Inflammatory macrophage (primary cell): ENCODE measurements at regions not wholly inside any gene's neighbourhood (a gene's known extent, or its start where the extent isn't known, plus 50 kb on each side); places are given as distances from the start of the nearest gene placed in this dataset.

ENCODE experiments used
- DNase-seq, 2 donors: peaks; one replicate each; pipeline ENCODE4 v3.0.0-alpha.2; 2020 to 2022

- DNase-seq = no peak
Measured at GRCh38 chr2:18870307-18870706, 280.9 kb upstream of the NT5C1B start.

- DNase-seq = no peak
Measured at GRCh38 chr2:18861951-18862350, 272.6 kb upstream of the NT5C1B start.

- DNase-seq = no peak
Measured at GRCh38 chr2:18860179-18860578, 270.8 kb upstream of the NT5C1B start.

GRCh38 chr2:18856765-18857164 is 267.4 kb upstream of the NT5C1B start:
- no peak for DNase-seq

- no peak for DNase-seq
Measured at GRCh38 chr2:18855027-18855426, 265.7 kb upstream of the NT5C1B start.

- DNase-seq = no peak
Measured at GRCh38 chr2:18849841-18850578, 260.6 kb upstream of the NT5C1B start.

- no peak for DNase-seq
Measured at GRCh38 chr2:18848646-18849045, 259.3 kb upstream of the NT5C1B start.

GRCh38 chr2:18845854-18846445 is 256.6 kb upstream of the NT5C1B start:
- no peak for DNase-seq

GRCh38 chr2:18842836-18843235 is 253.5 kb upstream of the NT5C1B start:
- DNase-seq = no peak

GRCh38 chr2:18841248-18842150 is 252.1 kb upstream of the NT5C1B start:
- DNase-seq = no peak

- no peak for DNase-seq
Measured at GRCh38 chr2:18837240-18837639, 247.9 kb upstream of the NT5C1B start.

- no peak for DNase-seq
Measured at GRCh38 chr2:18836436-18836835, 247.1 kb upstream of the NT5C1B start.

GRCh38 chr2:18835787-18836186 is 246.4 kb upstream of the NT5C1B start:
- DNase-seq = no peak

- DNase-seq = no peak
Measured at GRCh38 chr2:18834341-18834740, 245.0 kb upstream of the NT5C1B start.

GRCh38 chr2:18833941-18834340 is 244.6 kb upstream of the NT5C1B start:
- no peak for DNase-seq

GRCh38 chr2:18831916-18832510 is 242.6 kb upstream of the NT5C1B start:
- DNase-seq = no peak

- no peak for DNase-seq
Measured at GRCh38 chr2:18830962-18831361, 241.6 kb upstream of the NT5C1B start.

GRCh38 chr2:18829976-18830375 is 240.6 kb upstream of the NT5C1B start:
- DNase-seq = no peak

- DNase-seq = no peak
Measured at GRCh38 chr2:18829251-18829902, 240.0 kb upstream of the NT5C1B start.

GRCh38 chr2:18828296-18828695 is 238.9 kb upstream of the NT5C1B start:
- no peak for DNase-seq

- DNase-seq = no peak
Measured at GRCh38 chr2:18825838-18826237, 236.5 kb upstream of the NT5C1B start.

- DNase-seq = no peak
Measured at GRCh38 chr2:18824915-18825314, 235.5 kb upstream of the NT5C1B start.
